ENCODE measurements at regions not wholly inside any gene's neighbourhood (a gene's known extent, or its start where the extent isn't known, plus 50 kb on each side); places are given as distances from the start of the nearest gene placed in this dataset.

DNA sequence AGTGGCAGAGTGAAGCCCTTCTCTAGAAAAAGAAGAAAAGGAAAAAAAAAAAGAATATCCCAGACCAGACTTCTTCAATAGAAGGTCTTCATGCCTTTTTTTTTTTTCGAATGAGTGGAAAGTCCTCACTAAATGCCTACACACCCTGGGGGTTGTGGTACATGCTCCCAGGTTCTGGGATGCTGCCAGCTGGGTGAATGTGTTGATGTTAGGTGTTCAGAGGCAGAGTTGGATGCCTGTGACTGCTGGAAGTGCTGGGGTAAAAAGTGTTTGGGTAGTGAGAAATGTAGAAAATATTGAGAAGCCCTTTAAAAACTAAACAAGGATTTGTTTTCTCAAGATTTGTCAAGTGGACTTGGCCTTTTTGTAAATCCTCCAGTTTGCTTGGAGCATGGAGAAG, 318.6 kb downstream of the SLC4A3 start:
- no peak overlapping the region for H3K27ac ChIP-seq (ENCODE audit: low read length)
- no peaks in the 10 kb centered on the region for H3K9me2 ChIP-seq (ENCODE audit: insufficient read depth, low read length)
- H3K9ac ChIP-seq (ENCODE audit: low read length) = no peak overlapping the region
- no peaks in the 10 kb centered on the region for H3K36me3 ChIP-seq (ENCODE audit: insufficient read depth, low read length)
- no peaks in the 10 kb centered on the region for H3K9me3 ChIP-seq (ENCODE audit: low read length)
- no peaks in the 10 kb centered on the region for H3K27me3 ChIP-seq (ENCODE audit: insufficient read depth, low read depth, low read length)
- no peaks in the 10 kb centered on the region for H3F3A ChIP-seq (ENCODE audit: insufficient read depth, low read length, poor library complexity, severe bottlenecking)
- H3K4me3 ChIP-seq (ENCODE audit: low read length) = no peak overlapping the region
- no peaks in the 10 kb centered on the region for H3K79me2 ChIP-seq (replicated peaks; ENCODE audit: insufficient read depth, low read length)
- TF ChIP-seq MXI1 (conservative IDR thresholded peaks at IDR 0.05; ENCODE audit: poor library complexity, severe bottlenecking) (no peak), EP300 (conservative IDR thresholded peaks at IDR 0.05; ENCODE audit: poor library complexity, severe bottlenecking) (no peak), SMC3 (conservative IDR thresholded peaks at IDR 0.05; ENCODE audit: poor library complexity) (no peak), TAF1 (IDR thresholded peaks at IDR 0.05; ENCODE audit: low read depth) (no peak), POLR2AphosphoS5 (IDR thresholded peaks at IDR 0.05) (no peak), EZH2 (IDR thresholded peaks at IDR 0.05; ENCODE audit: borderline replicate concordance, insufficient read depth, low read length, poor library complexity, severe bottlenecking) (no peak), RAD21 (conservative IDR thresholded peaks at IDR 0.05) (no peak)
- TF ChIP-seq, protein P1, sequence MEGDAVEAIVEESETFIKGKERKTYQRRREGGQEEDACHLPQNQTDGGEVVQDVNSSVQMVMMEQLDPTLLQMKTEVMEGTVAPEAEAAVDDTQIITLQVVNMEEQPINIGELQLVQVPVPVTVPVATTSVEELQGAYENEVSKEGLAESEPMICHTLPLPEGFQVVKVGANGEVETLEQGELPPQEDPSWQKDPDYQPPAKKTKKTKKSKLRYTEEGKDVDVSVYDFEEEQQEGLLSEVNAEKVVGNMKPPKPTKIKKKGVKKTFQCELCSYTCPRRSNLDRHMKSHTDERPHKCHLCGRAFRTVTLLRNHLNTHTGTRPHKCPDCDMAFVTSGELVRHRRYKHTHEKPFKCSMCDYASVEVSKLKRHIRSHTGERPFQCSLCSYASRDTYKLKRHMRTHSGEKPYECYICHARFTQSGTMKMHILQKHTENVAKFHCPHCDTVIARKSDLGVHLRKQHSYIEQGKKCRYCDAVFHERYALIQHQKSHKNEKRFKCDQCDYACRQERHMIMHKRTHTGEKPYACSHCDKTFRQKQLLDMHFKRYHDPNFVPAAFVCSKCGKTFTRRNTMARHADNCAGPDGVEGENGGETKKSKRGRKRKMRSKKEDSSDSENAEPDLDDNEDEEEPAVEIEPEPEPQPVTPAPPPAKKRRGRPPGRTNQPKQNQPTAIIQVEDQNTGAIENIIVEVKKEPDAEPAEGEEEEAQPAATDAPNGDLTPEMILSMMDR (IDR thresholded peaks at IDR 0.05; ENCODE audit: poor library complexity, severe bottlenecking) = no peak
- TF ChIP-seq, protein P2, sequence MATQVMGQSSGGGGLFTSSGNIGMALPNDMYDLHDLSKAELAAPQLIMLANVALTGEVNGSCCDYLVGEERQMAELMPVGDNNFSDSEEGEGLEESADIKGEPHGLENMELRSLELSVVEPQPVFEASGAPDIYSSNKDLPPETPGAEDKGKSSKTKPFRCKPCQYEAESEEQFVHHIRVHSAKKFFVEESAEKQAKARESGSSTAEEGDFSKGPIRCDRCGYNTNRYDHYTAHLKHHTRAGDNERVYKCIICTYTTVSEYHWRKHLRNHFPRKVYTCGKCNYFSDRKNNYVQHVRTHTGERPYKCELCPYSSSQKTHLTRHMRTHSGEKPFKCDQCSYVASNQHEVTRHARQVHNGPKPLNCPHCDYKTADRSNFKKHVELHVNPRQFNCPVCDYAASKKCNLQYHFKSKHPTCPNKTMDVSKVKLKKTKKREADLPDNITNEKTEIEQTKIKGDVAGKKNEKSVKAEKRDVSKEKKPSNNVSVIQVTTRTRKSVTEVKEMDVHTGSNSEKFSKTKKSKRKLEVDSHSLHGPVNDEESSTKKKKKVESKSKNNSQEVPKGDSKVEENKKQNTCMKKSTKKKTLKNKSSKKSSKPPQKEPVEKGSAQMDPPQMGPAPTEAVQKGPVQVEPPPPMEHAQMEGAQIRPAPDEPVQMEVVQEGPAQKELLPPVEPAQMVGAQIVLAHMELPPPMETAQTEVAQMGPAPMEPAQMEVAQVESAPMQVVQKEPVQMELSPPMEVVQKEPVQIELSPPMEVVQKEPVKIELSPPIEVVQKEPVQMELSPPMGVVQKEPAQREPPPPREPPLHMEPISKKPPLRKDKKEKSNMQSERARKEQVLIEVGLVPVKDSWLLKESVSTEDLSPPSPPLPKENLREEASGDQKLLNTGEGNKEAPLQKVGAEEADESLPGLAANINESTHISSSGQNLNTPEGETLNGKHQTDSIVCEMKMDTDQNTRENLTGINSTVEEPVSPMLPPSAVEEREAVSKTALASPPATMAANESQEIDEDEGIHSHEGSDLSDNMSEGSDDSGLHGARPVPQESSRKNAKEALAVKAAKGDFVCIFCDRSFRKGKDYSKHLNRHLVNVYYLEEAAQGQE (IDR thresholded peaks at IDR 0.05; ENCODE audit: borderline replicate concordance) = no peak
- H2AFZ ChIP-seq (ENCODE audit: low read depth, low read length) = no peak overlapping the region
- H3K4me2 ChIP-seq (ENCODE audit: low read length) = no peak overlapping the region
- H4K20me1 ChIP-seq (ENCODE audit: insufficient read depth) = no peaks in the 10 kb centered on the region

DNA sequence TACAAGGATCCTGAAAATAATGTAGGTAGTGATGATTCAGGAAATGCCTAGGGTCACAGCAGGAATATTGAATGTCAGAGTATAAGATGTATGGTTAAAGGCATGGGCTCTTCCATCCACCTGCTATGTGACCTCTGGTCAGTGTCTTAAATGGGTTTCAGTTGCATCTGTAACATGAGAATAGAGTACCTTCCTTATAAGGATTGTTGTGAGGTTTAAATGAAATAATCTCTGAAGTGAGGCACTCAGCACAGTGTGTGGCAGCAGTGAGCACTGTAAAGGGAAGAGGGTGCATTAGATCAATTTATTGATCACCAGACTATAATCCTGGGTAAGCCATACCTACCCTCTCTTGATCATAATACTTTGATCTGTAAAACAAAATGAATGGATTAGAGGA, 319.1 kb downstream of the SLC4A3 start:
- no peaks in the 10 kb centered on the region for H3K27me3 ChIP-seq (ENCODE audit: insufficient read depth, low read depth, low read length)
- no peak overlapping the region for H3K4me2 ChIP-seq (ENCODE audit: low read length)
- H3K4me3 ChIP-seq (ENCODE audit: low read length) = no peak overlapping the region
- no peaks in the 10 kb centered on the region for H3F3A ChIP-seq (ENCODE audit: insufficient read depth, low read length, poor library complexity, severe bottlenecking)
- no peaks in the 10 kb centered on the region for H3K9me3 ChIP-seq (ENCODE audit: low read length)
- no peak overlapping the region for H2AFZ ChIP-seq (ENCODE audit: low read depth, low read length)
- no peaks in the 10 kb centered on the region for H3K36me3 ChIP-seq (ENCODE audit: insufficient read depth, low read length)
- no peaks in the 10 kb centered on the region for H3K79me2 ChIP-seq (replicated peaks; ENCODE audit: insufficient read depth, low read length)
- H3K27ac ChIP-seq (ENCODE audit: low read length) = no peak overlapping the region
- no peaks in the 10 kb centered on the region for H4K20me1 ChIP-seq (ENCODE audit: insufficient read depth)
- H3K9me2 ChIP-seq (ENCODE audit: insufficient read depth, low read length) = no peaks in the 10 kb centered on the region
- TF ChIP-seq, protein P1 (IDR thresholded peaks at IDR 0.05; ENCODE audit: poor library complexity, severe bottlenecking) = no peak
- TF ChIP-seq EP300 (conservative IDR thresholded peaks at IDR 0.05; ENCODE audit: poor library complexity, severe bottlenecking) = no peak
- no peak for TF ChIP-seq TAF1 (IDR thresholded peaks at IDR 0.05; ENCODE audit: low read depth)
- no peak for TF ChIP-seq RAD21 (conservative IDR thresholded peaks at IDR 0.05)
- TF ChIP-seq, protein P2 (IDR thresholded peaks at IDR 0.05; ENCODE audit: borderline replicate concordance) = no peak
- TF ChIP-seq EZH2 (IDR thresholded peaks at IDR 0.05; ENCODE audit: borderline replicate concordance, insufficient read depth, low read length, poor library complexity, severe bottlenecking) = no peak
- no peak overlapping the region for H3K9ac ChIP-seq (ENCODE audit: low read length)
